BLaER1 treated with 17β-estradiol and CSF1 and Interleukin-3, amounts not matched to agents 10 nM and 100 nM (cell line): ENCODE measurements at regions not wholly inside any gene's neighbourhood (a gene's known extent, or its start where the extent isn't known, plus 50 kb on each side); places are given as distances from the start of the nearest gene placed in this dataset.

Source experiments
- H3K27ac ChIP-seq, 11 experiments: shearing (Covaris generic); formaldehyde crosslinking; 2 replicates each; pipeline ENCODE4 v1.8.1; 2022
- H3K27me3 ChIP-seq, 11 experiments: shearing (Covaris generic); formaldehyde crosslinking; 2 replicates each; pipeline ENCODE4 v1.8.1; 2022
- H3K36me3 ChIP-seq, 11 experiments: shearing (Covaris generic); formaldehyde crosslinking; 2 replicates each; pipeline ENCODE4 v1.8.1; 2022
- H3K4me1 ChIP-seq, 10 experiments: shearing (Covaris generic); formaldehyde crosslinking; 2 replicates each; pipeline ENCODE4 v1.8.1; 2022
- H3K4me2 ChIP-seq, 11 experiments: shearing (Covaris generic); formaldehyde crosslinking; 2 replicates each; pipeline ENCODE4 v1.8.1; 2022
- H3K4me3 ChIP-seq, 10 experiments: shearing (Covaris generic); formaldehyde crosslinking; 2 replicates each; pipeline ENCODE4 v1.8.1; 2022
- H3K9ac ChIP-seq, 11 experiments: shearing (Covaris generic); formaldehyde crosslinking; 2 replicates each; pipeline ENCODE4 v1.8.1; 2022
- H3K9me3 ChIP-seq, 11 experiments: shearing (Covaris generic); formaldehyde crosslinking; replicated peaks in 1 of 11; 2 replicates each; pipeline ENCODE4 v1.8.1; 2022
- H4K20me1 ChIP-seq, 11 experiments: shearing (Covaris generic); formaldehyde crosslinking; 2 replicates each; pipeline ENCODE4 v1.8.1; 2022
- Cebpa-rat ChIP-seq, 11 experiments: shearing (Covaris generic); IDR thresholded peaks; 2 replicates each; pipeline ENCODE4 v1.8.1; 2022

DNA sequence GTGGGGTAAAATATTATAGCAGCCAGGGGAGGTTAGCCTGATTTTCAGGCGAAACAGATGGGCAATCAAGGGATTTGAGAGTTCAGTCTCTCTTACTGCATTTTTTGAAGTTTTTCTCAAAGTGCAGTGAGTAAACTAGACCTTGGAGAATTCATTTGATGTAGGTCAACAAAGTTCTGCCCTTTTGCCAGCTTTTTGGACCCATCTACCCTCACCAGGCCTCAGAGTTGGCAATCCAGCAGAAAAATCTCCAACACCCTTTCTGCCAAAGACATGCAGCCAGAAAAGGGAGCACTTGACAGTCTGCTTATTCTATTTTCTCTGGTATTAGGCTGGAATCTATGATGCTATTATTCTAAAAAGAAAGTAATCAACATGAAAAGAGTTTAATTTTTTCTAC lies 162.2 kb upstream of the TOM1L1 start:
- Histone ChIP-seq H3K9me3 (no peaks in the 10 kb centered on the region), H4K20me1 (no peaks in the 10 kb centered on the region)

DNA sequence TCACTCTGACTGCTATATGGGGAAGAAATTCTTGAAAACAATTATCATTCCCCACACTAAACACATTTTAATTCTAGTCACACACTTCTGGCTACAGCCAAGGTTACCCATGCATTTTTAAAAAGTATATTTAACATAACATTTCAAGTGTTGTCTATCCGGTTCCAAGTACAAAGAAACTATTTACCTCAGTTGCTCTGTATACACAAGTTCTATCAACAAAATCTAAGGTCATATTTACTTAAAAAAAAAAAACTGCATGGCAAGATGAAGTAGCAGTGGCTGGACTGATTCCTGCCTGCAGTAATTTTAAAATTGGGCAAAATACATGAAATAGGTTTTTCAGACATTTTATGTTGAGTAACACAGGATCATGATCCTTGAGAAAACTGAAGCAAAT lies 155.9 kb upstream of the TOM1L1 start:
- Histone ChIP-seq H3K36me3 (no peaks in the 10 kb centered on the region), H3K4me2 (no peak overlapping the region), H3K27me3 (no peaks in the 10 kb centered on the region), H3K4me3 (no peak overlapping the region), H3K9ac (no peak overlapping the region), H3K27ac (no peak overlapping the region), H3K9me3 (peaks cover 14 to 31% (median 20%) of the 10 kb centered on the region in 11 experiments), H4K20me1 (no peaks in the 10 kb centered on the region), H3K4me1 (no peaks in the 10 kb centered on the region)
- TF ChIP-seq Cebpa-rat (IDR thresholded peaks at IDR 0.05), result no peak

More for the DNA sequence above, 162.2 kb upstream of the TOM1L1 start:
- H3K9ac ChIP-seq, result no peak overlapping the region
- H3K27ac ChIP-seq, result no peak overlapping the region
- H3K27me3 ChIP-seq, result no peaks in the 10 kb centered on the region
- H3K4me3 ChIP-seq, result no peak overlapping the region
- no peaks in the 10 kb centered on the region for H3K36me3 ChIP-seq
- no peak for TF ChIP-seq Cebpa-rat (IDR thresholded peaks at IDR 0.05)
- no peaks in the 10 kb centered on the region for H3K4me1 ChIP-seq
- no peak overlapping the region for H3K4me2 ChIP-seq

DNA sequence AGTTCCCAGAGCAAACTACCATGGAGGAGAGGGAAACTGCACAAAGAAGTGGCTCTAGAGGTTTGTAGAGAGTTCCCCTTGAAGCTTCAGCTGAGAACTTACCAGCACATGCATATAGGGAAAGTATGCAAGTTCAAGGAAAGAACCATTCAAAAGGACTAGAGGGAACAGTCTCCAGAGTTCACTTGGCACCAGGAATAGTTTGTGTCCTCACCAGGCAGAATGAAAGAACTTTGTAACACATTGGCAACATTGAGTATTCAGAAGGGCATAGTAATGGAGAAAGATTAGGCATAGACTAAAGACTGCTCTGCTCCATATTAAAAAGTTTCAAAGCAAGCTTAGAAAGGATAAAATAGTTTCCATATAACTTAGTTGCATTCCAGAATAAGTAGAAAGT lies 155.4 kb upstream of the TOM1L1 start:
- Histone ChIP-seq H3K27me3 (no peaks in the 10 kb centered on the region), H3K27ac (no peak overlapping the region), H3K4me1 (no peaks in the 10 kb centered on the region), H3K9me3 (peaks cover 14 to 31% (median 20%) of the 10 kb centered on the region in 11 experiments), H3K4me3 (no peak overlapping the region), H3K36me3 (no peaks in the 10 kb centered on the region), H3K4me2 (no peak overlapping the region), H3K9ac (no peak overlapping the region), H4K20me1 (no peaks in the 10 kb centered on the region)
- no peak for TF ChIP-seq Cebpa-rat (IDR thresholded peaks at IDR 0.05)

DNA sequence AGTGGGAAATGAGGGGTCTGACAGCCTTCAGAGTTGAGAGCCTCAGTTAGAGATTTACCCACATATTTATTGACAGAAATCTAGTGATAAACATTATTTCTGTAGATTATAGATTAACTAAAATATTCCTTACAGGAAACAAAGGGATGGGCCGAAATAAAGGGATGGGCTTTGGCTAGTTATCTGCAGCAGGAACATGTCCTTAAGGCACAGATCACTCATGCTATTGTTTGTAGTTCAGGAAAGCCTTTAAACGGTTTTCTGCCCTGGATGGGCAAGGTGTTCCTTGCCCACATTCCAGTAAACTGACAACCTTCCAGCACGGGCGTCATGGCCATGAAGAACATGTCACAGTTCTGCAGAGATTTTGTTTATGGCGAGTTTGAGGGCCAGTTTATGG lies 154.8 kb upstream of the TOM1L1 start:
- no peak for TF ChIP-seq Cebpa-rat (IDR thresholded peaks at IDR 0.05)
- no peaks in the 10 kb centered on the region for H3K4me1 ChIP-seq
- no peaks in the 10 kb centered on the region for H3K27me3 ChIP-seq

DNA sequence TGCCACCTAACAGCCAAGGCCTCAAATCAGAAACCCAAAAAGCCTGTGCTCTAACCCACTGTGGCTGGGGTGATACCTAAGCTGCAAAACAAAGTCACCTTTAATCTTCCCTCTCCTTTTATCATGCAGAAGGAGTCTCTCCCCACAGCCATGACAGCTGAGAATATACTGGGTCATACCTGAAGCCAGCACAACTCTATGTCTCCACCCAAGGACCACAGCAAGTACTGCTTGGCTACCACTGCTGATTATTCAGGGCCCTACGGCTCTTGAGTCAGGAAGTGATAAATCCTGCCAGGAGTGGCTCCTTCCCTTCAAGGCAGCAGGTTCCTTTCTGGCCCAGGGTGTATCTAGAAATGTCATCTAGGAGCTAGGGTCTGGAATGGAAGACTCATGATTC lies 151.5 kb upstream of the TOM1L1 start:
- H3K9ac ChIP-seq, result no peak overlapping the region
- H3K9me3 ChIP-seq, result peaks cover 14 to 31% (median 20%) of the 10 kb centered on the region in 11 experiments
- no peak overlapping the region for H3K27ac ChIP-seq
- no peaks in the 10 kb centered on the region for H4K20me1 ChIP-seq
- H3K4me2 ChIP-seq, result no peak overlapping the region
- no peak overlapping the region for H3K4me3 ChIP-seq
- no peak for TF ChIP-seq Cebpa-rat (IDR thresholded peaks at IDR 0.05)
- H3K36me3 ChIP-seq, result no peaks in the 10 kb centered on the region
- H3K27me3 ChIP-seq, result no peaks in the 10 kb centered on the region
- H3K4me1 ChIP-seq, result no peaks in the 10 kb centered on the region

More for the DNA sequence above, 154.8 kb upstream of the TOM1L1 start:
- Histone ChIP-seq H3K27ac (no peak overlapping the region), H3K36me3 (no peaks in the 10 kb centered on the region), H3K9me3 (peaks cover 14 to 31% (median 20%) of the 10 kb centered on the region in 11 experiments), H3K9ac (no peak overlapping the region), H4K20me1 (no peaks in the 10 kb centered on the region), H3K4me2 (no peak overlapping the region), H3K4me3 (no peak overlapping the region)

DNA sequence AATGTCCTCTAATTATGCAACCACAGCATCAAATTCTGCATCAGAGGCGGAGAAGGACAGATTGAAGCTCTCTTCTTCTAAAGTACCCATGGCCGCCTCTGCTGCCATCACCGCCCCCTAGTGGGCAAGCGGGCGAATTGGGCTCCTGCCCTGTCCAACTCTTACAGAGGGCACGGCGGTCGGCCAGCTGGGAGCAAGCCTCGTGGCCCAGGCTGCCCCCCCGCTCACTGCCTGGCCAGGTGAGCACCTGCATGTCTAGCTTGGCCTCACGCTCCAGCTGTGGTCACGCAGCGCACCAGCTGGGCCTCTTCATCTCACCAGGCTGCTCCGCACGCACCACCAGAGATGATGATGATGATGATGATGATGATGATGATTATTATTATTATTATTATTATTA lies 146.1 kb upstream of the TOM1L1 start:
- H3K4me2 ChIP-seq, result no peak overlapping the region
- H3K4me1 ChIP-seq, result peaks cover 0 to 14% (median 10%) of the 10 kb centered on the region in 10 experiments; a peak in 14 of 20 replicates
- H3K9ac ChIP-seq, result no peak overlapping the region
- no peaks in the 10 kb centered on the region for H3K27me3 ChIP-seq
- H3K4me3 ChIP-seq, result no peak overlapping the region
- no peak overlapping the region for H3K27ac ChIP-seq
- TF ChIP-seq Cebpa-rat (IDR thresholded peaks at IDR 0.05), result no peak
- H4K20me1 ChIP-seq, result no peaks in the 10 kb centered on the region
- H3K36me3 ChIP-seq, result no peaks in the 10 kb centered on the region
- no peaks in the 10 kb centered on the region for H3K9me3 ChIP-seq

DNA sequence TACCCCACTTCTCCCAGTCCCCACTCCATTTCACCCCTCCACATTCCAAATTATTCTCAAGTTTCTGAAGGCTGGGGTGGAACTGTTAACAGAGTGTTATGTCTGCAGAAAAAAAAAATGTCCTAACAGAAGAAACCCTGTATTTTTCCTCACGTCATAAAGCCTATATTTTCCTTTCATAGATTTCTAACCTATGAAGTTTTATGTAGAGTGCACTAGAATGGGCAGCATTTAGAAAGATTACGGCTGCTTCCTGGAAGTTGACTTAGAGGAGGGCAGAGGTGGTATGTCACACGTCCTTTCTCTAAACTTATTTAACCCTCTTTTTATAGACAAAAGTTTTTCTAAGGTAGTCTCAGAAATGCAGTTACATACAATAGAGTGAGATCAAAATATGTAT lies 139.8 kb upstream of the TOM1L1 start:
- Histone ChIP-seq H4K20me1 (no peaks in the 10 kb centered on the region), H3K27me3 (no peaks in the 10 kb centered on the region), H3K36me3 (no peaks in the 10 kb centered on the region), H3K4me2 (no peak overlapping the region), H3K4me1 (peaks cover 0 to 5% (median 1%) of the 10 kb centered on the region in 10 experiments; a peak in 10 of 20 replicates), H3K4me3 (no peak overlapping the region), H3K27ac (no peak overlapping the region), H3K9ac (no peak overlapping the region), H3K9me3 (no peaks in the 10 kb centered on the region)
- TF ChIP-seq Cebpa-rat (IDR thresholded peaks at IDR 0.05), result no peak

DNA sequence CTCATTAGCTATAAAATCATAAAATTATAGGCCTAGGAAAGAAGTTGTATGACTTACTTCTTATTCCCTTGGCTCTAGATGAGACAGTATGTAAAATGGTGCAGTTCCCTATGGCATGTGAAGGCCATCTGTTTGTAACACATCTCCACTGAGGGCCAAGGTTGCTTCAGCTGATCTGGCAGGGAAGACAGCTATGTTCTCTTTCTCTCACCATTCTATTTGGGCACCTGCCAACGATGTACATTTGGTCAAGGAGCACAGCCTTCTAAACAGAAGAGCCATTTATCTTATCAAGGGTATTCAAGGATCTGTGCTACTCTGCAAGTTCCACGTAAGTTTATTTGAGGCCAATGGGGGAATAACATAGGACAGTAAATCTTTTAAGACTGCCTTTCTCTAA lies 129.8 kb upstream of the TOM1L1 start:
- Histone ChIP-seq H3K9ac (no peak overlapping the region), H3K4me1 (no peaks in the 10 kb centered on the region), H3K36me3 (no peaks in the 10 kb centered on the region), H3K27ac (no peak overlapping the region), H3K4me3 (no peak overlapping the region), H3K9me3 (0 out of 22 replicates have a peak, but pooled peaks cover 0 to 5% (median 0%) of the 10 kb centered on the region in 11 experiments), H3K27me3 (no peaks in the 10 kb centered on the region), H3K4me2 (no peak overlapping the region), H4K20me1 (no peaks in the 10 kb centered on the region)
- TF ChIP-seq Cebpa-rat (IDR thresholded peaks at IDR 0.05), result no peak

DNA sequence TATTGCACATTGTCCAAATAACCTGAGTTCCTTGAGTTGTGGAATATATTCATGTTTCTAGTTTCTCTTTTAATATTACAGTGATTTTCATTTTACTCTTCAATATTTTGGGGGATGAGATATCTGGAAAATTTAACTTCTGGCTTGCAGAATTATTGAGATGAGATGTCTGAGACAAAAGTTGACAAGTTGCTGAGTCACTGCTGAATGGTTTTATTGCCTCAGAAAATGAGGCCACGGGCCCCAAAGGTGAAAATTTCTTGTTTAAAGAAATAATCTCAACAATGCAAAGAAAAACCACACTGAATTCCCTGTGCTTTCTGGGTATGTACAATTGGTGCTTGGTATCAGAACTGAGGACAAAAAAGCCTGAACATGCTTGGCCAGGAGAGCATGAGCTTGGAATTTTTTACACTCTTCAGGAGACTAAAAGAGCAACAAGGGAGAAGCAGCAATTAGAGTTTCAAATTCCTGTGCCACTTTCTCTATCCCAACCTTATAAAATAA lies 129.2 kb upstream of the TOM1L1 start:
- Histone ChIP-seq H3K4me3 (no peak overlapping the region), H3K27ac (no peak overlapping the region), H3K9ac (no peak overlapping the region), H3K4me1 (no peaks in the 10 kb centered on the region), H3K36me3 (no peaks in the 10 kb centered on the region), H3K4me2 (no peak overlapping the region), H4K20me1 (no peaks in the 10 kb centered on the region), H3K27me3 (no peaks in the 10 kb centered on the region), H3K9me3 (0 out of 22 replicates have a peak, but pooled peaks cover 0 to 5% (median 0%) of the 10 kb centered on the region in 11 experiments)
- no peak for TF ChIP-seq Cebpa-rat (IDR thresholded peaks at IDR 0.05)

DNA sequence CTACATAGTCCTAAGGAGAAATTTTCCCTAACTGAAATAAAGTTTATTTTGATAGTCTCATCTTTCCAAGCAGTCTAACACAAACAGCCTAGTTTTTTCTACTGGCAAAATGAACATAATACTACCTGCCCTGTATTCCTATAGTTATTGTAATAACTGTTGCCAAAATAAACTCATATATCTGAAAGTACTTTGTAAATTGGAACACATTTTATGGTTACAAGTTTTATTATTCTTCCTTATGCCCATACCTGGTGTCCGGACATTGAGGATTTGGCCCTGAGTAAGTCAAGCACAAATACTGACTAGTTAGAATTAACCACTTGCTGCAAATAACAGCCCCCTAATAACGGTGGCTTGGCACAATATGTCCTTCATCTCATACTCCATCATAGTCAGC lies 120.4 kb upstream of the TOM1L1 start:
- TF ChIP-seq Cebpa-rat (IDR thresholded peaks at IDR 0.05), result no peak
- Histone ChIP-seq H3K9me3 (no peaks in the 10 kb centered on the region), H4K20me1 (no peaks in the 10 kb centered on the region), H3K27me3 (no peaks in the 10 kb centered on the region), H3K36me3 (no peaks in the 10 kb centered on the region), H3K4me3 (no peak overlapping the region), H3K4me1 (no peaks in the 10 kb centered on the region), H3K27ac (no peak overlapping the region), H3K4me2 (no peak overlapping the region), H3K9ac (no peak overlapping the region)
